Sigmoid colon (tissue), 4 donors: ENCODE measurements at regions not wholly inside any gene's neighbourhood (a gene's known extent, or its start where the extent isn't known, plus 50 kb on each side); places are given as distances from the start of the nearest gene placed in this dataset.

ENCODE experiments used
- CTCF ChIP-seq, 4 experiments: fragments of 450-650 bp in 3 of 4; fragments of 200-600 bp in 1 of 4; IDR thresholded peaks; one replicate each; pipeline ENCODE4 v1.5.1; 2016 to 2019; ENCODE audit warnings: antibody characterized with exemption in 4 of 4, mild to moderate bottlenecking in 3 of 4, moderate library complexity in 2 of 4
- EP300 ChIP-seq, 4 donors: sonication (generic); formaldehyde crosslinking; IDR thresholded peaks; one replicate each; pipeline ENCODE4 v1.6.1; 2017; ENCODE audit warnings: antibody characterized with exemption in 4 of 4
- POLR2A ChIP-seq, 2 donors: fragments of 450-650 bp; IDR thresholded peaks; one replicate each; pipeline ENCODE4 v1.6.1; 2016; ENCODE audit warnings: antibody characterized with exemption in 2 of 2, mild to moderate bottlenecking in 2 of 2, moderate library complexity in 2 of 2
- POLR2AphosphoS5 ChIP-seq, 4 donors: sonication (generic); formaldehyde crosslinking; IDR thresholded peaks; one replicate each; pipeline ENCODE4 v1.6.1; 2017; ENCODE audit warnings: antibody characterized with exemption in 4 of 4

GRCh38 chr2:120576509-120577474, 158.9 kb upstream of the GLI2 start:
- TF ChIP-seq CTCF (IDR thresholded peaks at IDR 0.05) (no peak), POLR2AphosphoS5 (IDR thresholded peaks at IDR 0.05) (no peak), POLR2A (IDR thresholded peaks at IDR 0.05) (no peak), EP300 (IDR thresholded peaks at IDR 0.05) (no peak)
